ENCODE measurements at regions not wholly inside any gene's neighbourhood (a gene's known extent, or its start where the extent isn't known, plus 50 kb on each side); places are given as distances from the start of the nearest gene placed in this dataset.

DNA sequence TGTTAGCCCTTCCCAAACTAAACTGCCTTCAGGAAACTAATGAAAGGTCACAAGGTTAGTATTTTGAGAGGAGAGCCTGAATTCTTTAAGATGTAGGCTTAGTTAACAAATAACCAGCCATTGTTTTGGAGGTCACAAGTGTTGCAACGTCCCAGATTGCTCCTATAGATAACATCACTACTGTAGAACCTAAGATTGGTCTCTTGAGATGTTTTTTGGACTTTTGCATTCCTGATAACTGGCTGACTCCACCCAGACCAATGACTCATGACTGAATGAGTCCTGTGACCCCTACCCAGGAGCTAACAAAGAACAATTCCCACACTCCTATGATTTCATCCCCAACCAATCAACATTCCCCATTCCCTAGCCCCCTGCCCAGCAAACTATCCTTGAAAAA is 178.8 kb downstream of the SCP2D1 start:
- TF ChIP-seq, protein P1, sequence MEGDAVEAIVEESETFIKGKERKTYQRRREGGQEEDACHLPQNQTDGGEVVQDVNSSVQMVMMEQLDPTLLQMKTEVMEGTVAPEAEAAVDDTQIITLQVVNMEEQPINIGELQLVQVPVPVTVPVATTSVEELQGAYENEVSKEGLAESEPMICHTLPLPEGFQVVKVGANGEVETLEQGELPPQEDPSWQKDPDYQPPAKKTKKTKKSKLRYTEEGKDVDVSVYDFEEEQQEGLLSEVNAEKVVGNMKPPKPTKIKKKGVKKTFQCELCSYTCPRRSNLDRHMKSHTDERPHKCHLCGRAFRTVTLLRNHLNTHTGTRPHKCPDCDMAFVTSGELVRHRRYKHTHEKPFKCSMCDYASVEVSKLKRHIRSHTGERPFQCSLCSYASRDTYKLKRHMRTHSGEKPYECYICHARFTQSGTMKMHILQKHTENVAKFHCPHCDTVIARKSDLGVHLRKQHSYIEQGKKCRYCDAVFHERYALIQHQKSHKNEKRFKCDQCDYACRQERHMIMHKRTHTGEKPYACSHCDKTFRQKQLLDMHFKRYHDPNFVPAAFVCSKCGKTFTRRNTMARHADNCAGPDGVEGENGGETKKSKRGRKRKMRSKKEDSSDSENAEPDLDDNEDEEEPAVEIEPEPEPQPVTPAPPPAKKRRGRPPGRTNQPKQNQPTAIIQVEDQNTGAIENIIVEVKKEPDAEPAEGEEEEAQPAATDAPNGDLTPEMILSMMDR (IDR thresholded peaks at IDR 0.05) = no peak
- no peak for TF ChIP-seq POLR2A (IDR thresholded peaks at IDR 0.05)

Measured in lower leg skin (tissue), 3 donors.